GM21367 (cell line): ENCODE measurements at regions not wholly inside any gene's neighbourhood (a gene's known extent, or its start where the extent isn't known, plus 50 kb on each side); places are given as distances from the start of the nearest gene placed in this dataset.
A peak's percentile ranks its signal among the peaks of the same experiment; 100 is the strongest.
"Not testable (repeated sequence)": the region's sequence is repeated elsewhere in the genome, so short reads cannot be mapped to it uniquely, and the experiment has no call there.

Source experiments
- ATAC-seq: cut with Tn5 transposase; IDR thresholded peaks from one replicate; pipeline ENCODE4 v1.9.1; 2021; ENCODE audit not compliant: unreplicated experiment

DNA sequence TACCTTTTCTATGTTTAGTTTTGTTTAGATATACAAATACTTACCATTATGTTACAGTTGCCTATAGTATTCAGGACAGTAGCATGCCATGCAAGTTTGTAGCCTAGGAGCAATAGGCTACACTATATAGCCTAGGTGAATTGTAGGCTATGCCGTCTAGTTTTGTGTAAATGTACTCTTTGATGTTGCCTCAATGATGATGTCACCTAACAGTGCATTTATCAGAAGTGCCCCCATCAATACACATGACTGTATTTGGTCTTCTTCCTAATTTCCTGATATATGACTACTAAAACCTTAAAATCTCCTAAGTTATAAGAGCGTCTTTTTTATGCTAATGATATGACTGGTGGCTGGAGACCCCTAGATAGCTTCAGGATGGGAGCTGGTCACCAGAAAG, 394.4 kb upstream of the STXBP6 start:
- ATAC-seq = no peak

DNA sequence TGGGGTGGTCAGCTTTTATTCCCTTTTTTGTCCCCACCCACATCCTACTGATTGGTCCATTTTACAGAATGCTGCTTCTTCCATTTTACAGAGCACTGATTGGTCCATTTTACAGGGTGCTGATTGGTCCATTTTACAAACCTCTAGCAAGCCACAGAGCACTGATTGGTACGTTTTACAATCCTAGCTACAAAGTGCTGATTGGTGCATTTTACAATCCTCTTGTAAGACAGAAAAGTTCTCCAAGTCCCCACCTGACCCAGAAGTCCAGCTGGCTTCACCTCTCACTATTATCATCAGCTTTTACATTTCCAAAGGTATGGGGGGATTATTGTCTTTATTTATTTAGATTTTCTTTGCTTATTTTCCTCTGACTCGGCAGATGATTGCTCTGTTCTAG, 390.4 kb upstream of the STXBP6 start:
- not testable (repeated sequence) for ATAC-seq

GRCh38 chr14:25436906-25437305, 387.0 kb upstream of the STXBP6 start:
- ATAC-seq = no peak

GRCh38 chr14:25436288-25436875, 386.4 kb upstream of the STXBP6 start:
- no peak for ATAC-seq

DNA sequence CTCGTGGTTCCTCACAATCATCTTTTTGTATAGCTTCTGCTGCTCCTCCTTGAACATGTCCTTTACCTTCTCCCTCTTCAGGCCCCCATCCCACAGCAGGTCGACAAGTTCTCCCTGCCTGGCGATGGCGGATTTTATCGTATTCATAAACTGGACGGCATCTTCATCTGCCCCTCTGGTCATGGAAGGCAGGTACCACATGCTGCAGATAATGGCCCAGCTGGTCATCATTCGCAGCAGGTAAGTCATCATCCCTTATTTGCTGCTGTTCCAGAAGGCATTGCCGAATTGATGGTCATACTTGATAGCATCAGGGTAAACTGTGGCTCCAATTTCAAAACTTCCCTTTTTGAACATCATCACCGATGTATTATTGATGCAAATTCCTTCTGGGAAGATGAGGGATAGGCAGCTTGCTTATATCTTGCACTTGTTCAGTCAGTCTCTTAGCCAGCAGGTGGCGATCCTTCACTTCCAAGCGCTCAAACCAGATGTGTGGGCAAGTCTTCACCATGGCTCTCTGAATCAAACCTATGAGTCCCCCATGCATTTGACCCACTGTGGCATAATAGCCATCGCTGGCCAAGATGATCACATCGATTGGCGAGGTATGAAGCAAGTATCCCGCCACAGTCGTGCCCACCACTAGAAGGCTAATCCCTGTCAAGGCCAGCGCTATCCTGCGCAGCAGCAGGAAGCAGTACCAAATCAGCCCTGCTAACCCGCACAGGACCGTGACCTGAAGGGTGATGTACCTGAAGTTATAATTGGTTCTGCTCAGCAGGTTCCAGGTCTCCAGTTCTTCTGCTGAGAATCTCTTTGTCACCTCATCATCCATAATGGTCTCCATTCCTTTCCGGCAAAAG, 381.5 kb upstream of the STXBP6 start:
- ATAC-seq = no peak

DNA sequence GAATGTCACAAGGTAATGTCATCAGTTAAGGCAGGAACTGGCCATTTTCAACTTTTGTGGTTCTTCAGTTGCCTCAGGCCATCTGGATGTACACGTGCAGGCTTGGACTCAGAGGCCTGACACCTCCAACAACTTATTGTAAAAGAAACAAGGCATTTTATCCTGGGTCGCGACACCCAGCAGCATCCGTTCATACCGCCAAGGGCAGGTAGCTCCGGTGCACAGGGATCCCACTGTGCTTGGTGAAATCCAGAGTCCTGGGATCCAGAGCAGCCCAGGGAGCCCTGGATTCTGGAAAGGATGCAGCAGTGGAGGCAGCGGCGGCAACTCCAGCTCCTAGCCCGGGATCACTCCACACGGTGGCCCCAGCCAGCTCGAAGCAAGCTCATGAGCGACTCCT, 380.9 kb upstream of the STXBP6 start:
- no peak for ATAC-seq

DNA sequence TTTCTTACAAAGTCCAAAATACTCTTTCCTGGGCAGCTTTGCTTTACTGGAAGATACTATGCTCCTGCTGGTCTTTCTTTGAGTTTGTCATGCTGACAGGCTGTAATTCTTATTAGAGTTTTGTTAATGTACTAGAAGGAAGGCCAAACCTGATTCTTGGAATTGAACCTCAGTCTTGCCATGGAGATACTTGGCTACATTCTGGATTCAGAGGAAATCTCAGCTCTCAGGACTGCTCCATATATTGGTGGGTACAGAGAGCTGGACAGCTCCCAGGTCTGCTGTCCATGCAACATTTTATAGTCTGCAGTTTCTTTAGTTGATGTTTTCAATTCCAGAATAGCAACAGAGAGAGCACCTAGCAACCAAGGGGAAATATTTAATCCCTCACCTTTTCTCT, 363.1 kb upstream of the STXBP6 start:
- no peak for ATAC-seq

- no peak for ATAC-seq
These were observed 362.1 kb upstream of the STXBP6 start for GRCh38 chr14:25411781-25412757.

GRCh38 chr14:25406818-25407217, 356.9 kb upstream of the STXBP6 start:
- ATAC-seq = no peak

DNA sequence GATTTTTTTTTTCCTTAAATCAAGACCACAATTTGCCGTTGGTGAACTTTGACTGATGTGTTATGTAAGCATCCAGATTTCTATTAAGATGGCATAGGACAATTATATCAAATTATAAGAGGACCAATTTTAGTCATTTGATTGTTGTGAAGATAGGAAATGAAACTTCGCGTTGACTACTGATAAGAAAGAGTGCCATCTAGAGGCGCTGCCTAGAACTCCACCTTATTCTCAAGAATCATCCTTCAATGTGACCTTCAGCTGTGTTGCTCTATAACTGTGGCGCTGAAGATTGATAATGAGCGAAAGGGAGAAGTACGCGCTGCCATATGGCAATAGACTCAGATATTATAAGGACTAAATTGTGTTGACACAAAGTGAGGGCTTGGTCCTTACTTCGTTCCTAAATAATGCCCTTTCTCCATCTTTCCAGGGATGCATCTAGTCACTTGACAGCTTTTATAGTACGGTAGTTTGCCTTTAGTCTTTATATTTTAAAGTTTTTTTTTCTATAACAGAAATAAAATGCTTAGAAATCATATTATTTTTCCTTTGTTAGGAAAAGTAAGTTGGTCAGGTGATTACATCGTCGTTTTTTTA, 350.8 kb upstream of the STXBP6 start:
- peak; percentile 80 for ATAC-seq

DNA sequence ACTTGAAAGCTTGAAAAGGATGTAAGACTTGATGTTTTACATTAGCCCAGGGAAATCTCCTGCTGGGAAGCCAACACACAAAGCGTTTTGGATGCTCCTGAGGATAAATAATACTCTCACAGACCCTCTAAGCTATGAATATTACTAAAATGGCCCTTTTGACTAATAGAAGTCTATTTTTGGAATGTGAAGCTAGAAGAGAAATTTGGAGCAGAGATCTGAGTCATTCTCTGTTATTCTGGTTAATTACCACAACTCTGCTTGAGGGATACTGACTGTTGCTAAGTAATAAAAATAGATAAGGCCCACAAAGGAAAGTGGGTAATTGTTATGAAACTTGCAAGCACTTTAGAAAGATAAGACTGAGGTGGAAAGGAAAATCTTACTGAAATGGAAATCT, 346.2 kb upstream of the STXBP6 start:
- no peak for ATAC-seq

GRCh38 chr14:25394791-25395391, 344.9 kb upstream of the STXBP6 start:
- no peak for ATAC-seq

GRCh38 chr14:25394356-25394755, 344.4 kb upstream of the STXBP6 start:
- ATAC-seq = no peak

DNA sequence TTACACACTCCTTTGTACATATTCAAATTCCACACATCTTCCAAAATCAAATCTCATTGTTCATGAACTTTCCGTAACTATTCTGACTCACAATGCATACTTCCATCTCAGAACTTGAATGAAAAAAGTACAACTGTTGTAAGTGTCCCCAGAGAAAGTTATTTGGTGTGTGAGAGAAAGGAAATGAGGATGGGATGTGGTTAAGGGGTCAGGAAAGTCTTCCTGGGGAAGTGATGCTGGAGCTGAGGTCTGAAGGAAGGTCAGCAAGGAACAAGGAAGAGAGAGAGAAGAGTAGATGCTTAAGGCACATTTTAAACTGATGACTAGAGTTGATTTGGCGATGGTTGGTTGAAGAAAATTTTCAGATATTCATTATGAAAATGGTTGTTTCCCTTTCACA, 340.0 kb upstream of the STXBP6 start:
- no peak for ATAC-seq

- ATAC-seq = no peak
These were observed 331.6 kb upstream of the STXBP6 start for GRCh38 chr14:25381498-25381897.

GRCh38 chr14:25375639-25376038, 325.7 kb upstream of the STXBP6 start:
- no peak for ATAC-seq

DNA sequence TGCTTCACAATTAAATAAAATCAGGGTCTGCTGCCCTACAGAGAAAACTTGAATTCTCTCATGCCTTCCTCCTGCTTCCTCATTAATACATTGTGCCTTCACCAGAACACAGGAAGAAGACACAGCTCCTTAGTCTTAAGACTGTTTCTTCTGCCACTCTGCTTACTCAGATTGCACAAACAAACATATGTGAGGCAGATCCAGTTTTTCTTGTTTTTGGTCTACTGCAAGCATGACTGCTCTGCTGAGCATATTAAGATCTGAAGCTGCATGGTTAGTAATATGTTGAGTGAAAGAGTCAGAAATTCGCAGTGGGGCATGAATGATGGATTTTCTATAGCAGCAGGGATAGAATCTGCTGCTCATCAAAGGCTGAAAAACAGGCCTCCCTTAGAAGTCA, 321.1 kb upstream of the STXBP6 start:
- ATAC-seq = no peak

GRCh38 chr14:25370057-25370456, 320.1 kb upstream of the STXBP6 start:
- not testable (repeated sequence) for ATAC-seq

DNA sequence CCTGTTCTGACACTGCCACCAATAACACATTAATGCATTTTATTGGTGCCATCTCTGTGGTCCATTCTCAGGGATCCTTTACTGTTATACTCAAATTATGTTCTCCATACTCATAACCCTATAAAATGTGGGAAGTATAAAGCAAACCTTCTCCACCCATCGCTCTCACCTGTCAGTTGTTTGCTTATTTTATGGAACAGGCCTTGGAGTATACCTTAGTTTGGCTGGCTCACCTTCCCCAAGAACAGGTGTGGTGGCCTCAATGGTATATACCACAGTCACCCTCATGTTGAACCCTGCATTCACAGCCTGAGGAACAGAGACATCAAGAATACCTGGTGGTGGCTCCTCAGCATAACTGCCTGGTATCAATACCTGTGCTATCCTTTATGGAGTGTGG, 308.4 kb upstream of the STXBP6 start:
- no peak for ATAC-seq

GRCh38 chr14:25351269-25351668, 301.3 kb upstream of the STXBP6 start:
- ATAC-seq = no peak

DNA sequence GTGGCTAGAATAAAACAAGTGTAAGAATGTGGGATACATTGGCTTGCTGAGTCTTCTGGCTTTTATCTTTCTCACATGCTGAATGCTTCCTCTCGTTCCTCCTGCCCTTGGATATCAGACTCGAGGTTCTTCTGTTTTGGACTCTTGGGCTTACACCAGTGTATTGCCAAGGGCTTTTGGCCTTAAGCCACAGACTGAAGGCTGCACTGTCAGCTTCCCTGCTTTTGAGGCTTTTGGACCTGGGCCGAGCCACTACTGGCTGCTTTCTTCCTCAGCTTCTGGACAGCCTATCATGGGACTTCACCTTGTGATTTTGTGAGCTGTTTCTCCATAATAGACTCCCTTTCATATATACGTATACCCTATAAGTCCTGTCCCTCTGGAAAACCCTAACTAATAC, 300.9 kb upstream of the STXBP6 start:
- ATAC-seq = no peak
